ENCODE measurements at regions not wholly inside any gene's neighbourhood (a gene's known extent, or its start where the extent isn't known, plus 50 kb on each side); places are given as distances from the start of the nearest gene placed in this dataset.

GRCh38 chr3:102113421-102114041, 264.2 kb downstream of the NFKBIZ start:
- no peak for TF ChIP-seq CTCF (IDR thresholded peaks at IDR 0.05)
- TF ChIP-seq POLR2AphosphoS5 (IDR thresholded peaks at IDR 0.05; ENCODE audit: insufficient read depth in 1 of 2, low read depth in 1 of 2): no peak
